NB4 (cell line): ENCODE measurements at regions not wholly inside any gene's neighbourhood (a gene's known extent, or its start where the extent isn't known, plus 50 kb on each side); places are given as distances from the start of the nearest gene placed in this dataset.

Experiments
- POLR2A ChIP-seq: IDR thresholded peaks from 2 replicates; pipeline ENCODE4 v1.6.1; 2011; ENCODE audit warnings: mild to moderate bottlenecking; ENCODE audit not compliant: insufficient read length; ENCODE audit errors: extremely low read depth
- TF ChIP-seq, protein P1 (sequence below): IDR thresholded peaks from 2 replicates; pipeline ENCODE4 v1.6.1; 2011; ENCODE audit warnings: low read depth, low read length

DNA sequence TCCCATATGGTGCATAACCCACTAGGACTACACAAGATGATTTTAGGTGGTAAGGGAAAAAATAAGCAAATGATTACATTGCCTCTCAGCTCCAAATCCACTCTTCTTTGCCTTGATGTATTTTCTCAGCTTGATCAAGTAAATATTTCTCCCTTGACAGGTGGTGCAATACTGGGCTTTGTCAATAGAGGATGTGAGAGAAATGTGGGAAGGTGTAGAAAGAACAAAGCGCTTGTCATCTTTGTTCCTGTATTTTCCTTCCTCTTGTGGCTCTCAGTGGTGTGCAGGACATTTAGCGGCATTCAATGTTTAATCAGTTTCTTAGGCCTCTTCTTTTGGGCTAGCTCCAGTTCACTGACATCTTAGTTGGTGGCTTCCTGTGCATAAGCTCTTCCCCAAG lies 1165.8 kb upstream of the GOT2 start:
- TF ChIP-seq POLR2A, result no peak
- TF ChIP-seq, protein P1, sequence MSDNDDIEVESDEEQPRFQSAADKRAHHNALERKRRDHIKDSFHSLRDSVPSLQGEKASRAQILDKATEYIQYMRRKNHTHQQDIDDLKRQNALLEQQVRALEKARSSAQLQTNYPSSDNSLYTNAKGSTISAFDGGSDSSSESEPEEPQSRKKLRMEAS, result no peak
